Prostate gland (tissue), 2 donors: ENCODE measurements at regions not wholly inside any gene's neighbourhood (a gene's known extent, or its start where the extent isn't known, plus 50 kb on each side); places are given as distances from the start of the nearest gene placed in this dataset.

ENCODE experiments used
- POLR2A ChIP-seq: fragments of 450-650 bp; IDR thresholded peaks from one replicate; pipeline ENCODE4 v1.6.1; 2016; ENCODE audit warnings: antibody characterized with exemption, mild to moderate bottlenecking
- POLR2AphosphoS5 ChIP-seq: sonication (generic); formaldehyde crosslinking; IDR thresholded peaks from one replicate; pipeline ENCODE4 v1.6.1; 2017; ENCODE audit warnings: antibody characterized with exemption
- TF ChIP-seq, protein P1 (sequence below), 4 experiments: fragments of 200-600 bp in 2 of 4; fragments of 450-650 bp in 2 of 4; sonication (generic) in 2 of 4; IDR thresholded peaks; 1 replicate in 3 of 4; 2 replicates in 1 of 4; pipeline ENCODE4 v1.5.1; 2016 to 2019; ENCODE audit warnings: antibody characterized with exemption in 4 of 4, mild to moderate bottlenecking in 2 of 4, moderate library complexity in 2 of 4

DNA sequence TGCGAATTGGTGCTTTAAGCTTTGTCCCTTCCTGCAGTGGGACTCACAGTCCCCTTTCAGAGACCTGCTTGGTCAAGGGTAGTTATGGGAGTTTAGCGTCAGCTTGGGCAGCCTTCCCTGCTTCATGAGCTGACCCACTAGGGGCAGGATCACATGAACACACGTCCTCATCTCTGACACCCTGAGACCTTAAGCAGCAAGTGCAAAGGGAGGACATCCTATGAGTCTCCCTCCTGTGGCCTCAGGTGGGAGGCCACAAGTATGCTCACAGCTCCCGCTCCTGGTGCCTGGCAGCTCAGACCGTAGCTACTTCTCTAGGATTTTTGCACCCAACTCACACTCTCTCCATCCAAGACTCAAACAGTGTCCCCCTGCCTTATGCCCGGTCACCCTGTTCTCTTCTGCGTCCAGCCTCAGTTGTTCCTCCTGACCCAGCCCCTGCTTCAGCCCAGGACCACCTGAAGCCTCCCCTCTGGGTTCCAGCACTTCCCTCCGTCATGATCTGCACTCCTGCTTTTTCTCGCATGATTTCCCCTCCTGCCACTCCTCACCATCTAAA, 136.6 kb upstream of the FAM20C start:
- TF ChIP-seq POLR2A (no peak), POLR2AphosphoS5 (no peak)
- TF ChIP-seq, protein P1, sequence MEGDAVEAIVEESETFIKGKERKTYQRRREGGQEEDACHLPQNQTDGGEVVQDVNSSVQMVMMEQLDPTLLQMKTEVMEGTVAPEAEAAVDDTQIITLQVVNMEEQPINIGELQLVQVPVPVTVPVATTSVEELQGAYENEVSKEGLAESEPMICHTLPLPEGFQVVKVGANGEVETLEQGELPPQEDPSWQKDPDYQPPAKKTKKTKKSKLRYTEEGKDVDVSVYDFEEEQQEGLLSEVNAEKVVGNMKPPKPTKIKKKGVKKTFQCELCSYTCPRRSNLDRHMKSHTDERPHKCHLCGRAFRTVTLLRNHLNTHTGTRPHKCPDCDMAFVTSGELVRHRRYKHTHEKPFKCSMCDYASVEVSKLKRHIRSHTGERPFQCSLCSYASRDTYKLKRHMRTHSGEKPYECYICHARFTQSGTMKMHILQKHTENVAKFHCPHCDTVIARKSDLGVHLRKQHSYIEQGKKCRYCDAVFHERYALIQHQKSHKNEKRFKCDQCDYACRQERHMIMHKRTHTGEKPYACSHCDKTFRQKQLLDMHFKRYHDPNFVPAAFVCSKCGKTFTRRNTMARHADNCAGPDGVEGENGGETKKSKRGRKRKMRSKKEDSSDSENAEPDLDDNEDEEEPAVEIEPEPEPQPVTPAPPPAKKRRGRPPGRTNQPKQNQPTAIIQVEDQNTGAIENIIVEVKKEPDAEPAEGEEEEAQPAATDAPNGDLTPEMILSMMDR (IDR thresholded peaks at IDR 0.05), result no peak
